ENCODE measurements at regions not wholly inside any gene's neighbourhood (a gene's known extent, or its start where the extent isn't known, plus 50 kb on each side); places are given as distances from the start of the nearest gene placed in this dataset.

GRCh38 chr3:177994976-177995375, 541.3 kb upstream of the KCNMB2 start:
- Histone ChIP-seq H3K36me3 (ENCODE audit: insufficient read depth, low read length, poor library complexity, severe bottlenecking) (no peaks in the 10 kb centered on the region), H3K27ac (ENCODE audit: low read depth, low read length, poor library complexity, severe bottlenecking) (no peak overlapping the region), H3K9me3 (ENCODE audit: low read depth, low read length, poor library complexity, severe bottlenecking) (no peaks in the 10 kb centered on the region), H3K4me1 (ENCODE audit: insufficient read depth, low read length, poor library complexity, severe bottlenecking) (no peaks in the 10 kb centered on the region), H3K4me3 (ENCODE audit: low read depth, low read length, poor library complexity, severe bottlenecking) (no peak overlapping the region), H3K27me3 (replicated peaks; ENCODE audit: insufficient read depth, low read depth, low read length, poor library complexity) (no peaks in the 10 kb centered on the region)
- ChIA-PET POLR2A (ENCODE audit: low non-redundant PET) (no interaction called here), CTCF (no interaction called here)
- intact Hi-C loops (cut with micrococcal nuclease; ENCODE audit: unreplicated experiment), result no loop called here
- DNase-seq (ENCODE audit: low spot score), result no peak
- BruUV-seq (replicated peaks), result no TSS peak
- no peak for TF ChIP-seq EZH2 (IDR thresholded peaks at IDR 0.05; ENCODE audit: borderline replicate concordance, low read depth, low read length, poor library complexity, severe bottlenecking)

- Histone ChIP-seq H3K9me3 (ENCODE audit: low read depth, low read length, poor library complexity, severe bottlenecking) (no peaks in the 10 kb centered on the region), H3K4me3 (ENCODE audit: low read depth, low read length, poor library complexity, severe bottlenecking) (no peak overlapping the region), H3K27ac (ENCODE audit: low read depth, low read length, poor library complexity, severe bottlenecking) (no peak overlapping the region), H3K27me3 (replicated peaks; ENCODE audit: insufficient read depth, low read depth, low read length, poor library complexity) (no peaks in the 10 kb centered on the region), H3K36me3 (ENCODE audit: insufficient read depth, low read length, poor library complexity, severe bottlenecking) (no peaks in the 10 kb centered on the region), H3K4me1 (ENCODE audit: insufficient read depth, low read length, poor library complexity, severe bottlenecking) (no peaks in the 10 kb centered on the region)
- no TSS peak for BruUV-seq (replicated peaks)
- TF ChIP-seq CTCF (conservative IDR thresholded peaks at IDR 0.05; ENCODE audit: low read depth, low read length) (no peak), EZH2 (IDR thresholded peaks at IDR 0.05; ENCODE audit: borderline replicate concordance, low read depth, low read length, poor library complexity, severe bottlenecking) (no peak)
- ChIA-PET CTCF (no interaction called here), POLR2A (ENCODE audit: low non-redundant PET) (no interaction called here)
- no peak for DNase-seq (ENCODE audit: low spot score)
- intact Hi-C loops (cut with micrococcal nuclease; ENCODE audit: unreplicated experiment), result no loop called here
Observed at GRCh38 chr3:177995381-177996085, 540.7 kb upstream of the KCNMB2 start.

GRCh38 chr3:178001670-178002101, 534.5 kb upstream of the KCNMB2 start:
- no peak for TF ChIP-seq EZH2 (IDR thresholded peaks at IDR 0.05; ENCODE audit: borderline replicate concordance, low read depth, low read length, poor library complexity, severe bottlenecking)
- no peak for TF ChIP-seq CTCF (conservative IDR thresholded peaks at IDR 0.05; ENCODE audit: low read depth, low read length)
- no peaks in the 10 kb centered on the region for H3K9me3 ChIP-seq (ENCODE audit: low read depth, low read length, poor library complexity, severe bottlenecking)
- intact Hi-C loops (cut with micrococcal nuclease; ENCODE audit: unreplicated experiment), result no loop called here
- H3K36me3 ChIP-seq (ENCODE audit: insufficient read depth, low read length, poor library complexity, severe bottlenecking), result no peaks in the 10 kb centered on the region
- no peak overlapping the region for H3K4me3 ChIP-seq (ENCODE audit: low read depth, low read length, poor library complexity, severe bottlenecking)
- CTCF ChIA-PET, result no interaction called here
- peaks cover 14% of the 10 kb centered on the region for H3K4me1 ChIP-seq (ENCODE audit: insufficient read depth, low read length, poor library complexity, severe bottlenecking)
- H3K27ac ChIP-seq (ENCODE audit: low read depth, low read length, poor library complexity, severe bottlenecking), result no peak overlapping the region
- BruUV-seq (replicated peaks), result no TSS peak
- POLR2A ChIA-PET (ENCODE audit: low non-redundant PET), result no interaction called here
- DNase-seq (ENCODE audit: low spot score), result no peak
- H3K27me3 ChIP-seq (replicated peaks; ENCODE audit: insufficient read depth, low read depth, low read length, poor library complexity), result no peaks in the 10 kb centered on the region

GRCh38 chr3:178002113-178002512, 534.1 kb upstream of the KCNMB2 start:
- Histone ChIP-seq H3K27me3 (replicated peaks; ENCODE audit: insufficient read depth, low read depth, low read length, poor library complexity) (no peaks in the 10 kb centered on the region), H3K36me3 (ENCODE audit: insufficient read depth, low read length, poor library complexity, severe bottlenecking) (no peaks in the 10 kb centered on the region), H3K4me1 (ENCODE audit: insufficient read depth, low read length, poor library complexity, severe bottlenecking) (peaks cover 14% of the 10 kb centered on the region), H3K27ac (ENCODE audit: low read depth, low read length, poor library complexity, severe bottlenecking) (no peak overlapping the region), H3K9me3 (ENCODE audit: low read depth, low read length, poor library complexity, severe bottlenecking) (no peaks in the 10 kb centered on the region), H3K4me3 (ENCODE audit: low read depth, low read length, poor library complexity, severe bottlenecking) (no peak overlapping the region)
- ChIA-PET POLR2A (ENCODE audit: low non-redundant PET) (no interaction called here), CTCF (no interaction called here)
- intact Hi-C loops (cut with micrococcal nuclease; ENCODE audit: unreplicated experiment), result no loop called here
- TF ChIP-seq EZH2 (IDR thresholded peaks at IDR 0.05; ENCODE audit: borderline replicate concordance, low read depth, low read length, poor library complexity, severe bottlenecking), result no peak
- TF ChIP-seq CTCF (conservative IDR thresholded peaks at IDR 0.05; ENCODE audit: low read depth, low read length), result no peak
- no peak for DNase-seq (ENCODE audit: low spot score)
- BruUV-seq (replicated peaks), result no TSS peak

Data from A673 (cell line).